GM19455 (cell line): ENCODE measurements at regions not wholly inside any gene's neighbourhood (a gene's known extent, or its start where the extent isn't known, plus 50 kb on each side); places are given as distances from the start of the nearest gene placed in this dataset.

ENCODE experiments used
- ATAC-seq: cut with Tn5 transposase; IDR thresholded peaks from one replicate; pipeline ENCODE4 v1.9.1; 2021; ENCODE audit not compliant: unreplicated experiment

GRCh38 chr10:59079386-59080226 is 96.8 kb upstream of the PHYHIPL start:
- no peak for ATAC-seq

- ATAC-seq, result no peak
These were observed 94.2 kb upstream of the PHYHIPL start for GRCh38 chr10:59082249-59082648.

DNA sequence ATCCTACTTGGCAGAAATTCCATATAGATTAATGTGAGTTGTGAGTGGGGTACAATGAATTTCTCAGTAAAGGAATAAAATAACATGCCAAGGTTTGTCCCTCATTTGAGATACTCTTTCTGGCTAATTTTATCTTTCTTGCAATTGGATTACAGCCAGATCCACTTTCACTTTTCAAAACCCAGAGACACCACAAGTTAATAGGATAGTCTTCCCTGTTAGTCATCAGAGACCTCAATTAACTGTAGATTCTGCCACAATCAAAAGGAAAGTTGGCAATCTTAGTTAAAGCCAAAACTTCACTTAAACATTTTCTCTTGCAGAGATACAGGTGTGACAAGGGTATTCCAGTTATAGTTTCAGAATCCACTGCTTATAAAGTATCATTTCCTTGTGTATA is 91.4 kb upstream of the PHYHIPL start:
- no peak for ATAC-seq

DNA sequence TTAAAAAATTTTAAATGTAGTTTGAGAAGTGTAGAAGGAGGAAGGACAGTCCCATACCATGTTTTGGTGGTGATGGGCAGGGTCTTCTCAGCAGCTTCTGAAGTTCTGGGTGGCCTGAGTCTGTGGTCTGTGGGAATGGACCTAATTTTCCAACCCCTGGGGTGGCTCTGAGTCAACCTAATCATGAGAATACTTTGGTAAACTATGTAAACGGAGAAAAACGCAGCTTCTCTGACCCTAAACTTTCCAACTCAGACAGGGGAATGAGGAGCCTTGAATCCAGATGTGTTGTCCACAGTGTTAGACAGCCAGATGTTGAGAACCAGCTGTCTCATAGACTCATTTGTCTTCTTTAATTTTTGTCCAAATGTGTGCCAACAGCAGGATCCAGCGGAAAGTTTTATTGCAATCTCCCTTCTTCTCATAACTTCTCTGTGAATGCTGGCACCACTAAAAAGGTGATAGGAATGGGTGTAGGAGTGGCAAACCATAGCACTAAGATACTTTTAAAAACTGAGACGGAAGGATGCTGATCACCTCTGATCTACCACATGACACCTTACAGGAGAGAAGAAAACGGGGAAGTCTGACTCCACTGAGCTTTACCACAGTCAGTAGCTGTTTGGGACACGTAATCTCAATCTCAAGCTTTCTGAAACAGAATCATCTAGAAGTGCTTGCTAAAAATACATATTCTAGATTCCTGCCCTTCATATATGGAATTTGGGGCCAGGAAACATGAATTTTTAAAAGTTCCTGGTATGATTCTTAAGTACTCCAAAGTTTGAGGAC is 90.5 kb upstream of the PHYHIPL start:
- no peak for ATAC-seq

DNA sequence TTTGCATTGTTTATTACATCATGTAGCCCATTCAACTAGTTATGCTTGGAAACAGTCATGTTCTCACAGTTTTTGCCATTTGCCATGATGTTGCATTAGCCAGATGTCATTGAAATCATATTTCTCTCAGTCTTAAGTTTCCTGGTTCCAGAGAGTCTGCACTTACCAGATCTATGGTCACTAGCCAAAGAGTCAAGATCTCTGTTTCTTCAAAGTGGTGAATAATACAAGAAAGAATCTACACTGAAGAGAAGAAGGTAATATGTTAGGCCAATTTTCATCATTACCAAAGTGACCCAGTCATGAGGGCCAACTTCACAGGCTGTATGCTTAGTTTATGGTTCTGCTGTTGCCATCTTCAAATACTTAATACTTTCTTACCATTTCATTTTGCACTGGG is 89.0 kb upstream of the PHYHIPL start:
- no peak for ATAC-seq

DNA sequence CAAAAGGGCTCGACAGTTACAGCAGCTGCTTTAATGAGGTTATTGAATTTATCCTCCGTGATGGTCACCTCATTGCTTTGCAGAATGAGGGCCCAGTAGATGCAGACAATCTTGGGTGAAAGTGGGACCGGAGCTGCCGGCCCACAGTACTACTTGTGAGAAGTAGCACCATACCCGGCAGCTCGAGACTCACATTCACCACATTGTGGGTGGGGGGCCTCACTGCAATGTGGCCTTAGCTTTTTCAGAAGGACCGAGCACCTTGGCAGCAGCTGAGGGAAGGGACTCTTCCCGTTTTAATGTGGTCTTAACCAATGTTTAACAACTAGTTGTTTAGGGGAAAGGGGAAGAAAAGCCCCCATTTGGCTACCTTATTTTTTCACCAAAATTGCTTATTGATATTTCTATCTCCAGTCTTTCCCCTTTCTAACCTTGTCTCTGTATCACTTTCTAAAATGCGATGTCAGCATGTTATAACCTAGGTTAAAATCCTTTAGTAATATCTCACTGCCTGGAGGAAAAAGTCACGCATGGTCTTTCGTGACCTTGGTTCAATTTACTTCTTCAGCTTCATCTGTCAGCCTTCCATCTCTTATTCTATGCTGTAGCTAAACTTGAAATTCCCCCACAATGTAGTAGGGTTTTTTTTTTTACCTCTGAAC is 87.4 kb upstream of the PHYHIPL start:
- no peak for ATAC-seq

DNA sequence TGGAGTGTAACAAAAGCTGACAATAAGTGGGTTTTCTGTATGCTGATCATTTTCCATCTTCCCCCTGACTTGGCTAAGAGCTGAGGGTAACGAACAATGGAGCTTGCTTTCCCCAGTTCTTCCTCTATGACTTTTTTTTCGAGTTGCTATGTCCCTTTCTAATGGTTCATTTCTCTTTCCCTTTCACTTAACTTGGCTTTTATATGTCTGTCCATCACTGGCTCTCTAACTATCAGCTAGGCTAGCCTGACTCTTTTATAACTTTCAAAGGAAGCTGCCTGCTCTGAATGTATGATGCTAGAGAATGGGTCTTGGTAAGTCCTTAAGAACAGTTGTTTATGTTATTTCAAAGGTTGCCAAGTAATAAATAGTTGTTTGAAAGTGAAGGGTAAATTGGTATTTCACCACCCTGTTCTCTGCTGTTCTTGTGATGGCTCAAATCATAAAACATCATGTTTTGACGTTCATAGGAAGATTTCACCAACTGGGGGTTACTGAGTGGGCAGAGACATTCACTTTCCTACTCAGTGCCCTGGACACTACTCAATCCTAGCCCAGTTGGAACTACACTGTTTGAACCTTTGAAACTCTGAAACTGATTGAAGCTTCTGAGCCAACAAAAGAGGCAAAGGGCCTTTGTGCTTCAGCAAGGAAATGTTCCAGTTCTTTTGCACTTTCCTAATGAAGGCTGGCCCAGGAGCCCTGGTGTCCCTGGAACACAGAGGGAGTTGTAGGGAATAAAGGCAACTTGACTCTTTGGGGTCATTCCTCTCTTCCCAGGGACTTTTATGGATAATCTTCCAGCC is 85.4 kb upstream of the PHYHIPL start:
- no peak for ATAC-seq

GRCh38 chr10:59093461-59093860 is 83.0 kb upstream of the PHYHIPL start:
- no peak for ATAC-seq

DNA sequence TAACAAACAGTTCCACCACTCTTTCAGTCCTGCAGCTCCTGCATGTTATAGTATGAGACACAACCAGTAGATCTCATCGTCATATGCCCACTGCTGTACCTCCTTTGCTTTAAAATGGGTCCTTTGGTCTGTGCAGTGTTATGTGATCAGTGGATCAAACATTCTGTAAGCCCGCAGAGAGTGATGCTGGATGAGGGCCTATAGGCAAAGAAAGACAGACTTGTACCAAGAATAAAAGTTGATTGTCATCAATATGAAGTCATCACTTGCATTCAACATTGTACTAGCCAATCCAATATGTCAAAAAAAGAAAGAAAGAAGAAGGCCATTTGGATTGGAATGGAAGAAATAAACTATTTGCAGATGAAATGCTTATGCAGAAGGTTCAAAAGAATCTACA is 79.8 kb upstream of the PHYHIPL start:
- no peak for ATAC-seq

DNA sequence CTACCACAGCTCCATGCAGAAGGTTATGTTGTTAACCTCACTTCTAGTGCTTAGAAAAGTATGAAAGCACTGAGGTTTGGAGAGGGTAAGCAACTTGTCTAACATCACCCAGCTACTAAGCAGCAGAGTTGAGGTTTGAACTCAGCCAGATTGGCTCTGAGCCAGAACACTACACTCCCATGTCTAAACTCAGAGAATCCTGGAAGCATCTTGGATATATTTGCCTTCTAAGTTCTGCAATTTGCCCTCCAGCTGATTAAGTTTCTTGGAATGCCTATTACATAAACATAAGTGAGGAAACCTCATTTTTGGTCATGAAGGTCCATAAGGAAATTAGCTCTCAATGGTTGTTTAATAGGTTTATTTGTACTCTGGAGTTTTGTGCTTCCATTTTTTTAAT is 78.1 kb upstream of the PHYHIPL start:
- ATAC-seq, result no peak

DNA sequence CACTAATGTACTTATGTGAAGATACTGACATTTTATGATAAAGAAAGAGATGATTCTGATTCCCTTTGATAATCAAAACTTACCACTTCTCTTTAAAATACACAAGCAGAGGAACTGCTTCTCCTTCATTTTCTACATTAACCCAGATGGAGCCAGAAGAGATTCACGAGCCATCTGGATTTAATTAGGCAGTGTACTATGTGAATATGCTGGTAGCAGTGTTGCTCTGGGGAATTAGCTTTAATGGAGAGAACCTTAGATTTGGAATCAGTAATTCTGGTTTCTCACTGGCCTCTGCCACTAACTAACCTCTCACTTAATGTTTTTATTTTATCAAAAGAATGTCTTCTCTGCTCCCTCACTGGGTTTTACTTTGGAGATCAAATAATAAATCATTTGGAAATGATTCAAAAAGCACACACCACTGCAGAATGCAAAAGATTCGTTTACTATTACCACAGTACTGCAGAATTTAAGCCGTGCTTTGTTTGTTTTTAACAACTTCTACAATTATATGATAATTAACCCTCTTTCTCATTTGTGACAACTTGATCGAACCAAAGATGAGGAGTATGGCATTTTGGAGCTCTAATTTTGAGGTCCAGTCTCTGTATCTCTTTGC is 77.5 kb upstream of the PHYHIPL start:
- ATAC-seq, result no peak

- no peak for ATAC-seq
These were observed 77.0 kb upstream of the PHYHIPL start for GRCh38 chr10:59099481-59099880.

DNA sequence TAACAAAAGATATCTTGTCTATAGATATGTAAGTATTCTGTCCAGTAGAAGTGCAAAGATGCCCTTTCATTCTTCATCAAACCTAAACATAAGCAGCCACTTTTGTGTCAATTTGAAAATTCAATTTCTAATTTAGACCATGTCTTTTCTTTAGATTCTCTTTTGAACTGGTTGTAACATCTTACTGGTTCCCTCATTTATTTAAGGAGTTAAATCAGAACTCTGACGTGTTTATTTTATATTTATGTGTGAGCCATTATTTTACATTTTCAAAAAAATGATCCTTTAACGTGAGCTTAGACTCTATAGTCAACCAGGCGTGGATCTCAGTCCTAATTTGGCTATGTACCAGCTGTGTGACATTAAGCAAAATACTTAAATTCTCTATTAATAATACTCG is 74.0 kb upstream of the PHYHIPL start:
- ATAC-seq, result no peak

DNA sequence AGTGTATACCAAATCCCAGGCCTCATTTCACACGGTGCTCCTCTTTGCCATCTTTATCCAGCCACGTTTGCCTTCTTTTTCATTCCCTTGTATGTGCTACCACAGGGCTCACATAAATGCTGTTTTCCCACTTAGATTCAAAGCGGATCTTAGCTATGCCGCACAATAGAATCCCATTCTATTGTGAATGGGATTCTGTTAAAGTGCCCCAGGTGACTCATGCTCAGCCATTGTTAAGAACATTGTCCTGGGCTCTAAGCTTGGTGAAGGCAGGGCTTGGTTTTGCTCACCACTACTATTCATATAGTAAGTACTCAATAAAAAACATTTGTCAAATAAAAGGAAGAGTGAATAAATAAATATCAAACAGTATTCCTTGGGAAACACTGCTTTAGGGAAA is 72.3 kb upstream of the PHYHIPL start:
- no peak for ATAC-seq

GRCh38 chr10:59106441-59106840 is 70.0 kb upstream of the PHYHIPL start:
- ATAC-seq, result no peak

DNA sequence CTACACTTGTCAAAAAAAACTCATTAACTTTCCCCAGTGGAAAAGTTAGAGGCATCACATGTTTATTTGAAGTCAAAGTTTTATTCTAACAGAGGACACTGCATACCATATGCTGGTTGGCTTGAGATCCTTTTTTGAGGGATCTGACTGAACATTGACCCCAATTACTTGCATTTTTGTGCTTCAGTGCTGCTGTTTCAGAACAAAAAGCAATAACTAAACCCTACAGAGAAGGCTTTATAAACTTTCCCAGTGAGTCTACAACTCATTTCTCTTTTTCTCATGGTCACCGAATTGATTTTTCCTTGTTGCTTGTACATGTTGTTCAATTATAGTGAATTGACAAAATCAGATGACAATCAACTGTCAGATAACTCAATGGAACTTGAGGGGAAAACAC is 69.3 kb upstream of the PHYHIPL start:
- no peak for ATAC-seq

- ATAC-seq, result no peak
These were observed 68.1 kb upstream of the PHYHIPL start for GRCh38 chr10:59108296-59108870.

DNA sequence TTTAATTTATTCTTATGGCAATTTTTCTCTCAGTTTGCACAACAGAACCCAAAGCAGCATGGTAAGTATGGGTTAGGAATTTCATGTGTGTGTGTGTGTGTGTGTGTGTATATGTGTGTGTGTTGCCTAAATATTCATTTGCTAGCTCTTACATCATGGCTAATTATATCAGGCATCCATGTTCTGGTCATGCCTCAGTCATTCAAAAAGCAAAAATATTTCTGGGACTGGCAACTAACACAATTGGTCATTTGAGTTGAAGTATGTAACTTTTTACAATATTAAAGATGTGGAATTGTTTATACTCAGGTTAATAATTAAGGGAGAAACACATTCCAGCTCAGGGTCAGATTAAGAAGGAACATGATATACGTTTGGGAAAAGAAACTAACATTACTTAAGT is 67.6 kb upstream of the PHYHIPL start:
- ATAC-seq, result no peak

GRCh38 chr10:59109826-59110225 is 66.6 kb upstream of the PHYHIPL start:
- no peak for ATAC-seq

DNA sequence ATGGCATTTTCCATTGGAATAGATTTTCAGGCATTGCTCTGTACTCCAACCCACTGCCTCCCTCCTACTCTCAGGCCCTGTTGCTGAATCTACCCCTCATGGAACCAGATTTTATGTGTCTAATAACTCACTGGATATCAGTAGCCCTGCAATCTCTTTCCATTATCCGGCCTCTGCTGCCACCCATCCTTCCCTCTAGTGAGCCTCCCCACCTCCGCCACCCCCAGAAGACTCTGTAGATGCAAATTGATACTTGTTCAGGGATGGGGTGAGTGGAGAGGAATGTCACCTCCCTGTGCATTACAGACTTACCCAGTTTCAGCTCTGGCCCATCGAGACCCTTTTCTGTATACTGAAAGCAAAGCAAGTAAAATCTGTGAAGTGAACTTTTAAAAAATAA is 52.3 kb upstream of the PHYHIPL start:
- ATAC-seq, result no peak
